IPS-18c (cell line): ENCODE measurements at regions not wholly inside any gene's neighbourhood (a gene's known extent, or its start where the extent isn't known, plus 50 kb on each side); places are given as distances from the start of the nearest gene placed in this dataset.
"Not testable (repeated sequence)": the region's sequence is repeated elsewhere in the genome, so short reads cannot be mapped to it uniquely, and the experiment has no call there.

Experiments used
- H3K4me3 ChIP-seq: 2 replicates; pipeline ENCODE4 v1.7.0; 2013; ENCODE audit warnings: low read depth, mild to moderate bottlenecking, low read length, moderate library complexity; ENCODE audit not compliant: insufficient read depth
- H3K9me3 ChIP-seq: one replicate; pipeline ENCODE4 v1.6.1; 2013; ENCODE audit warnings: mild to moderate bottlenecking, low read length, moderate library complexity; ENCODE audit not compliant: control insufficient read depth, insufficient read depth

DNA sequence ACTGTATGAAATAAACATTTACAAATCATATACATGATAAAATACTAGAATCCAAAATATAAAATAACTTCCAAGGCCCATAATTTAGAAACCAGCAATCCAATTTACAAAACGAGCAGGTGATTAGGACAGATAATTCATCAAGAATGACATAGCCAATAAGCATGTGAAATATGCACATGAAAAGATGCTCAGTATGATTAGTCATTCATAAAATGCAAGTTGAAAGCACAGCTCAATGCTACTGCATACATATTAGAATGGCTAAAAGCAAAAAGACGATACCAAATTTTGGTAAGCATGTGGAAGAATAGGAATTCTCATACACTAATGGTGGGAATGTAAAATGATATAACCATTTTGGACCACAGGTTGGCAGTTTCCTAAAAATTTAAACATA, 837.2 kb upstream of the MIR17HG start:
- H3K4me3 ChIP-seq = no peak overlapping the region

DNA sequence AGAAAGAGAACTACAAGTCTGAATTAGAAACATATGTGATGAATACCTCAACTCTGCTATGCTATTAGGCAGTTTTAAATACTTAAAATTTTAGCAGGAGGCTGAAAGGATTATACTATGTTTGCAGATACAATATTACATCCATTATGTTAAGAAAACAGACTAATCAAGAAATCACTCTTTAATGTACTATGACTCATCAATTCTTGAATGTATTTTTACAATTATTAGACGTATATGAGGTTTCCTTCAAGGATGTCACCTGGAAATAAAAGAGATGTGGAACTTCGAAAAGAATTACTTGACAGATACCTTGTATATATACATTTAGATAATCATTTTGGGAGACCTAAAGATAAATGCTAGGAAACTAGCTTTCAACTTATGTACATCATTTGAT, 835.6 kb upstream of the MIR17HG start:
- H3K9me3 ChIP-seq = no peaks in the 10 kb centered on the region

More for the DNA sequence above, 837.2 kb upstream of the MIR17HG start:
- no peaks in the 10 kb centered on the region for H3K9me3 ChIP-seq

DNA sequence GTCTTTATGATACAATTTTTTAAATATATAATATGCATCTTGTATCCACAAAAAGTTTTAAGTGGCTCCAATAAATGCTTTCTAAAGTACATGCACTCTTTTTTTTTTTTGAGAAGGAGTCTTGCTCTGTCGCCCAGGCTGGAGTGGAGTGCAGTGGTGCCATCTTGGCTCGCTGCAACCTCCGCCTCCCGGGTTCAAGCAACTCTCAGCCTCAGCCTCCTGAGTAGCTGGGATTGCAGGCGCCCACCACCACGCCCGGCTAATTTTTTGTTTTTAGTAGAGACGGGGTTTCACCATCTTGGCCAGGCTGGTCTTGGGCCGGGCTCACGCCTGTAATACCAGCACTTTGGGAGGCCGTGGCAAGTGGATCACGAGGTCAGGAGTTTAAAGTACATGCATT, 832.8 kb upstream of the MIR17HG start:
- not testable (repeated sequence) for H3K9me3 ChIP-seq, H3K4me3 ChIP-seq

More for the DNA sequence above, 835.6 kb upstream of the MIR17HG start:
- H3K4me3 ChIP-seq = no peak overlapping the region

DNA sequence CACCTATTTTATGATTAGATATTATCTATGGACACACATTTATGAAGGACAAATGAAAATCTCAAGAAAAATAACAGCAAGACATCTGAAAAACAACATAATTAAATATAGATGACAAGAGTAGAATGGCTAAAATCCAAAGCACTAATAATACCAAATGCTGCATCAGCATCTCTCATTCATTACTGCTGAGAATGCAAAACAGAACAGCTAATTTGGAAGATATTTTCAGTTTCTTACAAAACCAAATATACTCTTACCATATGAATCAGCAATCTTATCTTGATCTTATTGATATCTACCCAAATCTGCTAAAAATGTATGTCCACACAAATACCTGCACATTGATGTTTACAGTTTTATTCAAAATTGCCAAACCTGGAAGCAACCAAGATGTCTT, 829.1 kb upstream of the MIR17HG start:
- no peaks in the 10 kb centered on the region for H3K9me3 ChIP-seq

DNA sequence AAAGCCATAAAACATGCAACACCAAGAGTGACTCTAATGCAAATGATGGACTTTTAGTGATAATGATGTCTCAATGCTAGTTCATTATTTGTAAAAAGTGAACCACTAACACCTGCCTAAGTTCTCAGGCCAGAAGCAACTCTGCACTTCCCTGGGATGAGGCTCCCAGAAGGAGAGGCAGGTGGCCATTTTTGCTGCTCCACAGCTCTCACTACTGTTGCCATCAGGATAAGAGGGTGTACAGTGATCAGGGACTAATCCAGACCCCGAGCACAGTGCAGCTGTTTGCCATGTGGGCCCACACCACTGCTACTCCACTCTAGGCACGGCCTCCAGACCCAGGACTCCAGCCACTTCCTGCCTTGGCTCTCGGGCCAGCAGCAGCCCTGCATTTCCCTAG, 828.3 kb upstream of the MIR17HG start:
- Histone ChIP-seq H3K4me3 (no peak overlapping the region), H3K9me3 (no peaks in the 10 kb centered on the region)

More for the DNA sequence above, 829.1 kb upstream of the MIR17HG start:
- H3K4me3 ChIP-seq = no peak overlapping the region

DNA sequence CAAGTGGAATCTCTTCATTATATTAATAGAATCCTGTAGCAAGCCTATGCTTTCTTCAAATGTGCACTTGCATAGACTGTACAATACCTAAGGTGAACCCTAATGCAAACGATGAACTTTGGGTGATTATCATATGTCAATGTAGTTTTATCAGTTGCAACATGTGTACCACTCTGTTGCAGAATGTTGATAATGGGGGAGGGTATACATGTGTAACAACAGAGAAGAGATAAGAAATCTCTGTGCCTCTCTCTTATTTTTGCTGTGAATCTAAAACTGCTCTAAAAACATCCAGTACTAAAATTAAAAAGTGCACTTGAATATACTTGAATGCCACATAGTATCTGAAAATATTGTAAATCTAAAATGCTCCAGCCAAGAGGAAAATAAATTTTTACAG, 820.8 kb upstream of the MIR17HG start:
- no peaks in the 10 kb centered on the region for H3K9me3 ChIP-seq

DNA sequence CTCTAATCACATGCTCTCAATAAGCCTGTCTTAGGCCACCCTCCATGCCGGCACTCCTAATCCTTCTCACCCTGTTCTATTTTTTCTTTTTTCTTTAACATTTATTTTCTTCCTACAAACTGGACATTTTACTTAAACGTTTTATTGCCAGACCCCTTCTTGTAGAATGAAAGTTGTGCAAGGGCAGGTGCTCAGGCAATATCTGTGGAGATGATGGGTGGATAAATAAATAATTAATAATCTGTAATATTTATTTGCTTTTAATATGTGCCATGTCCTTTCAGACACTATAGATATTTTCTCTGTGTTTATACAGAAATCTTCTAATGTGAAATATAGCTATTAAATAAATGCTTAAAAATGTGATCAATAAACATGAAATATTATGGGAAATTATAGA, 815.7 kb upstream of the MIR17HG start:
- H3K4me3 ChIP-seq = no peak overlapping the region
- no peaks in the 10 kb centered on the region for H3K9me3 ChIP-seq

More for the DNA sequence above, 820.8 kb upstream of the MIR17HG start:
- H3K4me3 ChIP-seq = no peak overlapping the region

DNA sequence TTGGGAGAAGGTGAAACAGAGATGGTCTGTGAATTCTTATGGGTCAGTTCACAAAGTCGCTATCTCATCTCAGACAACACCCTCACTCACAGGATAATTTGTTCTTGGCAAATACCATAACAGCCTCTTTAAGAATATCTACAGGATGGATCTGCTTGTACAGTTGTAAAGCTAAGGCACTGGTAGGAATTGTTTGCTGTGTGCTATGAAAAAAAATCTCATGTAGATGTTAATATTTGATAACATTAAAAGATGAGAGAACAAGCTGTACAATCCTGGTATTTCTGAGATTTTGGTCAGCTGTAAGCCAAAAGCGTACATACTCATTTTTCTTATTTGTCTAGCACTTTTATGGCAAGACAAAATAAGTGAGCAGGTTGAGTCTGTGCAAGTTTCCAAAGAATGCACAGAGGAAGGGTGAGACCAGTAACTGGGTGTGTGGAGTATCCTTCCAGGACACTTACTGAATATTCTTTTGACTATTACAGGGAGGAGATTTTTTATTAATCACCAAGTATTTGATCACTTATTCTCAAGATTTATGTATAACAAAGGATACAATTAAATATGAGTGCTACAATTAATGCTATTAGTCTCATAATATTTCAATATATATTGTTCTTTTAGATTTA, 814.5 kb upstream of the MIR17HG start:
- Histone ChIP-seq H3K4me3 (no peak overlapping the region), H3K9me3 (no peaks in the 10 kb centered on the region)

DNA sequence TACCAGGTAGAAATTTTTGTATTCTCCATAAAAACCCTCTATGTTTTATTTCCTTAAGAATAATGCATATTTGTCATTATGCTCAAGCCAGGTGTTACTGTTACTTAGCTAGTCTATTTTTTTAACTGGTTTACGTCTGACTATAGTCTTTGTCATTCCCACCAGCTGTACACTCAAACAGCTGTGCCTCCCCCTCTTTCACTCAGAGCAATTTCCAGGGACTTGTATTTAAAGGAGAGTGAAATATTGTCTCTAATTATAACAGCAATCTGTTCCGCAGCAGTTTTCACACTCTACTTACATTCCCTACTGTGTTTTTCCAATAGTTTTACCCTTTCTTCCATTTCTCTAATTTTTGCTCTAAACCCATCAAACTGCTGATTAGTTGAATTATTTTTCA, 813.6 kb upstream of the MIR17HG start:
- Histone ChIP-seq H3K9me3 (no peaks in the 10 kb centered on the region), H3K4me3 (no peak overlapping the region)

DNA sequence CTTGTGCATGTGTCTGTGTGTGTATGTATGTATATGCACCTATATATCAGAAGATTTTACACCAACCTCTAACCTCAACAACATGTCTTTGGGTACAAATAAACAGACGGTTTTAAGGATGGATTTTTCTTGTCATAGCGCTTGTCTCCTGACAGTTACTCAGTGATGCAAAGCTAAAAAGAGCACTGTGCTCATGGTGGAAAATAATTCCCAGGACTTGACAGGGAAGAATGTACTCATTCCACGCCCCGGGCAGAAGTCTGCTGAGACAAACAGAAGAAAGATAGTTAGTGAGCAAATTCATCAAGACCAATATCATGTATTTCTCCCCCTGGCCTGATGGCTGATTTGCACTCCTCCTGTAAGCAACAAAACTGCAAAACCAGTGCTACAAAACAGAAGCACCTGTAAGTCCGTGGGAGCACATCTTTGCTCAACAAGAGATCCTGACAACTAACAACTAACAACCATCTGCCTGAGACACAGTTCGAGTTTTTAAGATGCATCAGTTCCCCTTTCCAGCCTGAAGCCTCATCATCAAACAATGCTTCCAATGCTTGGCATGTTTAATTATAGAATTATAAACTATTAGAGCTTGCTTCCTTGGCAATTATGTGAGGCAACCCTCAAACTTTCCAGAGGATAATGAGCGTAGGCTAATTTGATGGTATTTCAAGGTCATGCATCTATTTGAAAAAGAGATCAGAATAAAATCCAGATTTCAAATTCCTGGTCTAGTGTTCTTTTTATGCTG, 812.7 kb upstream of the MIR17HG start:
- Histone ChIP-seq H3K9me3 (no peaks in the 10 kb centered on the region), H3K4me3 (no peak overlapping the region)

DNA sequence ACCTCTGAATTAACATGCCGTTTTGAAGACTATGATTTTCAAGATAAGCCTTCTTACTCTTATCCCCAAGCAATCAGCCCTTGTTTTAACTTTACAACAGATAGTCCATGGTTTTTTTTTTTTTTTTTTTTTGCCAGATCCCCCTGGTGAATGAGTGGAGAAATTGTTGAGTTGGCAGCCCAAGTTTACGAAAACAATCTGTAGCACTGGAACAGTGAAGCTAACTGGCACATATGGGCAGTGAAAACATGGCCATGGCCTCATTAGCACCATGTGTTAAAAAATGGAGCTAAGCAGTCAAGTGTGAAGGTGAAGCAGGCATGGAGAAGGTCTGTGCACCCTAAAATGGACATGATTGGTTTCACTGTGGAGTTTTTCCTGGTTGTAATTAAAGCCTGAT, 812.1 kb upstream of the MIR17HG start:
- H3K4me3 ChIP-seq = no peak overlapping the region
- no peaks in the 10 kb centered on the region for H3K9me3 ChIP-seq

DNA sequence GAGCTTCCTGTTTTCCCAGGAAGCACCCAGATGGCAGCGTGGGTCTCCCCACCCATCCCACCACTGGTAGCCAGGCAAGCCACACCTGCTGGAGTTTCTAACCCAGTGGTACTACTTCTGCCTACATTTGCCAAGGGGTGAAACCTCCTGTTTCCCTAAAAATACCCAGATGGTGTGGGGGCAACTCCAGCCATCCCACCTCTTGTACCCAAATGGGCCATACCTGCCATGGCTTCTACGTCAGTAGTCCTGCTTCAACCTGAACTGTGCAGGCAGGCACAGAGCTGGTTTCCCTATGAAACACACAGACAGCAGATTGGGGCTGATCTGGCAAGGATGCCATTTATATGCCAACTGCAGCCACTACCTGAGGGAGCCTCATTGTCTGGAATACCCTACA, 809.4 kb upstream of the MIR17HG start:
- H3K9me3 ChIP-seq = no peaks in the 10 kb centered on the region
- no peak overlapping the region for H3K4me3 ChIP-seq

DNA sequence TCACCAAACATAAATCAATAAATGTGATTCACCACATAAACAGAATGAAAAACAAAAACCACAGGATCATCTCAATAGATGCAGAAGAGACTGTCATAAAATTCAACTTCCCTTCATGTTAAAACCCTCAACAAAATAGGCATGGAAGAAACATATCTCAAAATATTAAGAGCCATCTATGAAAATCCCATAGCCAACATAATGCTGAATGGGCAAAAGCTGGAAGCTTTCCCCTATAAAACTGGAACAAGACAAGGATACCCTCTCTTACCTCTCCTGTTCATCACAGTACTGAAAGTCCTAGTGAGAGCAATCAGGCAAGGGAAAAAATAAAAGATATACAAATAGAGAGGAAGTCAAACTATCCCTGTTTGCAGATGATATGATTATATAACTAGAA, 806.1 kb upstream of the MIR17HG start:
- Histone ChIP-seq H3K4me3 (no peak overlapping the region), H3K9me3 (no peaks in the 10 kb centered on the region)

DNA sequence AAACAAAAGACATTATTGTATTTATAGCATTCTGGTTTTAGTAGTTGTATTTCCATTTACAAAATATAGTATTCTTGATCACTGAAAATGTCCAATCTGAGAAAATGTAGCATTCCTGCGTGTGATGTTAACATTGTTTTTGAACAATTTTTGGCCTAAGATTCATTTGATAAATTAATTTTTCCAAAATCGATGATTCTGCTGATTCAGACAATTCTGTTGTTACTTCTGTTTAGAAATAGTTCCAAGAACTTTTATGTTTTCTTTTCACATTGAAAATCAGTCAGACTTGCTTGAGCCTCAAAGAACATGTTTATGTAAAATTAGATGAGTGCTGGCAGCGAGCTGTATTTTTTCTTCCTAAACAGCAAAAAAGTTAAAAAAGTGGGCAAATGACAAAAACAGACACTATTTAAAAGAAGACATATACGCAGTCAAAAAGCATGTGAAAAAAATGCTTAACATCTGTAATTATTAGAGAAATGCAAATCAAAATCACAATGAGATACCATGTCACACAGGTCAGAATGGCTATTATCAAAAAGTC, 804.5 kb upstream of the MIR17HG start:
- Histone ChIP-seq H3K4me3 (no peak overlapping the region), H3K9me3 (peaks cover 2% of the 10 kb centered on the region)

DNA sequence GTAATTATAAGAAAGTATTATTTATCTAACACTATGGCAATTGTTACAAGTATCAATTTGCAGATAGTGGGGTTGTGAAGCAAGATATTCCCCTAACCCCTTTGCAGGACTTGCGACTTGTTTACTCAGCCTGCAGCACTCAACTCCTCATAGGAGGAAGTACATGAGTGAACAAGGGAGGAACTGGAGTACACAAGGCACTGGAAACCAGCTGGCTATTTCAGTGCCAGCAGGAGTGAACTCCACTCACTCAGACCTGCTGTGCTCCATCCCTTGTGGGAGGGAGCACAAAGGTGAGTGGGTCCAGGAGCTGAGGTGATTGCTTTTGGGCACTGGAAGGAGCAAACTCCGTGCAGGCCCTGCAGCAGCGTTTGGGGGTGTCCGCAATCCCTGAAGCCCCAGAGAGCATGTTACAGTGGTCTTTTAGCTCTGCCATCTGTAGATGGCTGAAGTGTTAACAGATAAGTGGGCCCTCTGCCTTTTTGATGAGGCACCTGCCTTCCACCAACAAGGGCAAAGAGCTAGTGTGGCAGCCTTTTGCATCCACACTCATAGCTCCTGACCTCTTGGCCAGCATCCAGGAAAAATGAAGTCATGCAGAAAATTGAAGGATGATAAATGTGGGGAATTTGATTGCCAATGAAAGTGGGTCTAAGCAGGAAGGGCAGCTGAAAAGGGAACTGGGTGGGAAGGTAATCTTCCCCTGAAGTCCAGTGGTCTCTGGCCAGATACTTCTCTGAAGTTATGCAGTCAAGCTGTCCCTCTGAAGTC, 802.2 kb upstream of the MIR17HG start:
- Histone ChIP-seq H3K9me3 (peaks cover 4% of the 10 kb centered on the region), H3K4me3 (no peak overlapping the region)

DNA sequence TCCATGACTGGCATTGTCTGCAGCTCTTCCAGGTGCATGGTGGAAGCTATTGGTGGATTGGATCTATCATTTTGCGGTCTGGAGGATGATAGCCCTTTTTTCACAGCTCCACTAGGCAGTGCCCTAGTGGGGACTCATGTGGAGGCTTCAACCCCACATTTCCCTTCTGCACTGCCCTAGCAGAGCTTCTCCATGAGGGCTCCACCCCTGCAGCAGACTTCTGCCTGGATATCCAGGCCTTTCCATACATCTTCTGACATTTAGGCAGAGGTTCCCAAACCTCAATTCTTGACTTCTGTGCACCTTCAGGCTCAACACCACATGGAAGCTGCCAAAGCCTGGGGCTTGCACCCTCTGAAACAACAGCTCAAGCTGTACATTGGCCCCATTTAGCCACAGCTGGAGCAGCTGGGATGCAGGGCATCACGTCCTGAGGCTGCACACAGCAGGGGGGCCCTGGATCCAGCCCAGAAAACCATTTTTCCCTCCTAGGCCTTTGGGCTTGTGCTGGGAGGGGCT, 800.2 kb upstream of the MIR17HG start:
- H3K4me3 ChIP-seq = no peak overlapping the region
- H3K9me3 ChIP-seq = peaks cover 4% of the 10 kb centered on the region

DNA sequence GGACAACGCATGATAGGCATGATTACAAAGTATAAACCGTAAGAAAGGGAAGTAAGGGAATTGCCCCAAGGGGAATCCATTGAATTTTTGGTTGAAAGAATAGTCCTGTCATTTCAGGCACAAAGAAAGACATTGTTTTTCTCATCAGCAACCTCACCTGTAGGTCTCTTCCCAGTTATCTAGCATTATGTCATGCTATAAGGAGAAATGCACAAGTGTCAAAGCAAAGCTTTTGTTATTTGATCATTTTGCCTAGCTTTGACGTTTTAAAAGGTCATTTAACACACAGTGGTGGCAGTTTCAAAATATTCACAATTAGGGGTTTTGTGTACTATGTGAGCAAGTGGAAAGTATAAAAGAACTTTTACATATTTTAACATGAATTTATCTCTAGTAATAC, 796.2 kb upstream of the MIR17HG start:
- H3K9me3 ChIP-seq = peaks cover 4% of the 10 kb centered on the region

DNA sequence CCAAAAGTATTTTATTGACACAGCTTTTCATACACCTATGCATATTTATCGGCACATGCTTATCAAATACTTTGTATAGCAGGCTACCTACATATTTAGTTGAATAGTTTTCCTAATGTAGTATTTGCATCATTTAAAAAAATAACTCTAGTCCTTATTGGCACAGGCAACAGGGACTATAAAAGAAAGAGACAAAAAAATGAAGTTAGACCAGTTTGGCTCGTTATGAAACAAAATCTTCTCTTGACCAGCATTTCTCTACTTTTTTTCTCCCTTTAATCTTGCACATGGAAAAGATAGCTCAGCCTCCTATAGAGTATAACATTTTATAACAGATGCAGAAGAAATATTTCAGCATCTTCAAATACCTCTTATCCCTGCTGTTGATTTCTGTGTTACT, 794.8 kb upstream of the MIR17HG start:
- no peak overlapping the region for H3K4me3 ChIP-seq
- H3K9me3 ChIP-seq = peaks cover 2% of the 10 kb centered on the region

More for the DNA sequence above, 796.2 kb upstream of the MIR17HG start:
- H3K4me3 ChIP-seq = no peak overlapping the region
